Stimulated activated CD4-positive, alpha-beta T cell treated with anti-CD3 and anti-CD28 coated beads, Interleukin-4, amount 100 ng/mL, for 1 hour (primary cell): ENCODE measurements at regions not wholly inside any gene's neighbourhood (a gene's known extent, or its start where the extent isn't known, plus 50 kb on each side); places are given as distances from the start of the nearest gene placed in this dataset.

ENCODE experiments used
- DNase-seq: peaks from one replicate; pipeline ENCODE4 v3.0.0-alpha.2; 2020

GRCh38 chr1:87636198-87636892 lies 307.7 kb downstream of the LMO4 start:
- no peak for DNase-seq

GRCh38 chr1:87638636-87639035 lies 310.0 kb downstream of the LMO4 start:
- DNase-seq = no peak

- DNase-seq = no peak
Observed at GRCh38 chr1:87641996-87642395, 313.3 kb downstream of the LMO4 start.

- no peak for DNase-seq
Observed at GRCh38 chr1:87642581-87643221, 314.0 kb downstream of the LMO4 start.

GRCh38 chr1:87644033-87644578 lies 315.4 kb downstream of the LMO4 start:
- DNase-seq = no peak

GRCh38 chr1:87644579-87645190 lies 316.0 kb downstream of the LMO4 start:
- no peak for DNase-seq

GRCh38 chr1:87647430-87648177 lies 318.9 kb downstream of the LMO4 start:
- no peak for DNase-seq

GRCh38 chr1:87648323-87649119 lies 319.8 kb downstream of the LMO4 start:
- no peak for DNase-seq

GRCh38 chr1:87650306-87650705 lies 321.6 kb downstream of the LMO4 start:
- no peak for DNase-seq

GRCh38 chr1:87652176-87652575 lies 323.5 kb downstream of the LMO4 start:
- DNase-seq = no peak

- no peak for DNase-seq
Observed at GRCh38 chr1:87665151-87665550, 336.5 kb downstream of the LMO4 start.

GRCh38 chr1:87666681-87667080 lies 338.0 kb downstream of the LMO4 start:
- no peak for DNase-seq

GRCh38 chr1:87669674-87670073 lies 341.0 kb downstream of the LMO4 start:
- no peak for DNase-seq

GRCh38 chr1:87673309-87673708 lies 344.6 kb downstream of the LMO4 start:
- no peak for DNase-seq

GRCh38 chr1:87673748-87674147 lies 345.1 kb downstream of the LMO4 start:
- DNase-seq = no peak

- no peak for DNase-seq
Observed at GRCh38 chr1:87674791-87675190, 346.1 kb downstream of the LMO4 start.

- no peak for DNase-seq
Observed at GRCh38 chr1:87678266-87678665, 349.6 kb downstream of the LMO4 start.

GRCh38 chr1:87682565-87682964 lies 353.9 kb downstream of the LMO4 start:
- no peak for DNase-seq

GRCh38 chr1:87683196-87683956 lies 354.7 kb downstream of the LMO4 start:
- DNase-seq = no peak

- no peak for DNase-seq
Observed at GRCh38 chr1:87684194-87684593, 355.5 kb downstream of the LMO4 start.

- no peak for DNase-seq
Observed at GRCh38 chr1:87684713-87685205, 356.1 kb downstream of the LMO4 start.
